ENCODE measurements at regions not wholly inside any gene's neighbourhood (a gene's known extent, or its start where the extent isn't known, plus 50 kb on each side); places are given as distances from the start of the nearest gene placed in this dataset.

GRCh38 chr2:117738991-117739839 is 75.3 kb upstream of the DDX18 start:
- no peaks in the 10 kb centered on the region for H3K9me3 ChIP-seq
- no peaks in the 10 kb centered on the region for H3K4me1 ChIP-seq
- no peaks in the 10 kb centered on the region for H3K27me3 ChIP-seq
- no peaks in the 10 kb centered on the region for H3K36me3 ChIP-seq
- no peak for DNase-seq
- no peak for TF ChIP-seq CTCF (IDR thresholded peaks at IDR 0.05; ENCODE audit: low read depth, low read length)
- H3K4me3 ChIP-seq (ENCODE audit: low read depth, low read length): no peak overlapping the region

GRCh38 chr2:117745537-117745936 is 69.0 kb upstream of the DDX18 start:
- Histone ChIP-seq H3K9me3 (no peaks in the 10 kb centered on the region), H3K4me1 (no peaks in the 10 kb centered on the region), H3K36me3 (no peaks in the 10 kb centered on the region), H3K4me3 (ENCODE audit: low read depth, low read length) (no peak overlapping the region), H3K27me3 (no peaks in the 10 kb centered on the region)
- TF ChIP-seq CTCF (IDR thresholded peaks at IDR 0.05; ENCODE audit: low read depth, low read length): no peak
- DNase-seq: no peak

GRCh38 chr2:117755768-117756167 is 58.7 kb upstream of the DDX18 start:
- Histone ChIP-seq H3K9me3 (no peaks in the 10 kb centered on the region), H3K4me1 (no peaks in the 10 kb centered on the region), H3K27me3 (no peaks in the 10 kb centered on the region), H3K4me3 (ENCODE audit: low read depth, low read length) (no peak overlapping the region), H3K36me3 (no peaks in the 10 kb centered on the region)
- no peak for TF ChIP-seq CTCF (IDR thresholded peaks at IDR 0.05; ENCODE audit: low read depth, low read length)
- DNase-seq: no peak

GRCh38 chr2:117760916-117761315 is 53.6 kb upstream of the DDX18 start:
- Histone ChIP-seq H3K36me3 (no peaks in the 10 kb centered on the region), H3K9me3 (no peaks in the 10 kb centered on the region), H3K27me3 (no peaks in the 10 kb centered on the region), H3K4me3 (ENCODE audit: low read depth, low read length) (no peak overlapping the region), H3K4me1 (no peaks in the 10 kb centered on the region)
- no peak for DNase-seq
- TF ChIP-seq CTCF (IDR thresholded peaks at IDR 0.05; ENCODE audit: low read depth, low read length): no peak

- no peak overlapping the region for H3K4me3 ChIP-seq (ENCODE audit: low read depth, low read length)
- DNase-seq: no peak
- no peaks in the 10 kb centered on the region for H3K4me1 ChIP-seq
- H3K27me3 ChIP-seq: no peaks in the 10 kb centered on the region
- H3K9me3 ChIP-seq: no peaks in the 10 kb centered on the region
- no peak for TF ChIP-seq CTCF (IDR thresholded peaks at IDR 0.05; ENCODE audit: low read depth, low read length)
- H3K36me3 ChIP-seq: no peaks in the 10 kb centered on the region
Measured at GRCh38 chr2:117762454-117762853, 52.0 kb upstream of the DDX18 start.

GRCh38 chr2:117763804-117764203 is 50.7 kb upstream of the DDX18 start:
- TF ChIP-seq CTCF (IDR thresholded peaks at IDR 0.05; ENCODE audit: low read depth, low read length): no peak
- H3K4me3 ChIP-seq (ENCODE audit: low read depth, low read length): no peak overlapping the region
- H3K27me3 ChIP-seq: no peaks in the 10 kb centered on the region
- no peaks in the 10 kb centered on the region for H3K4me1 ChIP-seq
- no peaks in the 10 kb centered on the region for H3K36me3 ChIP-seq
- H3K9me3 ChIP-seq: no peaks in the 10 kb centered on the region
- no peak for DNase-seq
